ENCODE measurements at regions not wholly inside any gene's neighbourhood (a gene's known extent, or its start where the extent isn't known, plus 50 kb on each side); places are given as distances from the start of the nearest gene placed in this dataset.
A peak's percentile ranks its signal among the peaks of the same experiment; 100 is the strongest.

GRCh38 chr6:14876778-14877613 lies 368.9 kb upstream of the JARID2 start:
- ChIA-PET CTCF (ENCODE audit: unreplicated experiment) (interaction anchor here (0.8 kb wide), 1 partner anchor 14 kb away, joined by 3 read pairs; no protein-coding TSS in a partner anchor), POLR2A (interaction anchor here (0.6 to 0.7 kb wide), 2 partner anchors 46 to 117 kb away, joined by 3 to 4 read pairs; no protein-coding TSS in a partner anchor)
- H2AFZ ChIP-seq (ENCODE audit: low read length): peak overlapping the region; percentile 20; the same call in 1 of the 2 replicates
- no peak for TF ChIP-seq CTCF (conservative IDR thresholded peaks at IDR 0.05; ENCODE audit: low read length)
- no peak for TF ChIP-seq EZH2phosphoT487 (IDR thresholded peaks at IDR 0.05; ENCODE audit: borderline replicate concordance, low read depth, low read length)
- intact Hi-C loops (cut with micrococcal nuclease; ENCODE audit: unreplicated experiment): no loop called here
- no peaks in the 10 kb centered on the region for H3K36me3 ChIP-seq (ENCODE audit: insufficient read depth, low read length)
- H3K79me2 ChIP-seq (ENCODE audit: insufficient read depth, low read depth, low read length): no peaks in the 10 kb centered on the region
- DNase-seq (ENCODE audit: low spot score): peak; percentile 7
- no peaks in the 10 kb centered on the region for H3K9me3 ChIP-seq (ENCODE audit: low read length)
- no peak overlapping the region for H3K27ac ChIP-seq (ENCODE audit: low read depth, low read length, poor library complexity, severe bottlenecking)
- no peaks in the 10 kb centered on the region for H3K9me2 ChIP-seq (ENCODE audit: insufficient read depth, low read length)
- H3K4me2 ChIP-seq (ENCODE audit: low read length): no peak overlapping the region
- peaks cover 8% of the 10 kb centered on the region for H3K4me1 ChIP-seq (ENCODE audit: insufficient read depth, low read length, poor library complexity, severe bottlenecking)
- no peaks in the 10 kb centered on the region for H4K20me1 ChIP-seq (ENCODE audit: insufficient read depth, low read length)
- no peak overlapping the region for H3K4me3 ChIP-seq (ENCODE audit: low read depth, low read length, poor library complexity, severe bottlenecking)
- no TSS peak for BruUV-seq (replicated peaks)

DNA sequence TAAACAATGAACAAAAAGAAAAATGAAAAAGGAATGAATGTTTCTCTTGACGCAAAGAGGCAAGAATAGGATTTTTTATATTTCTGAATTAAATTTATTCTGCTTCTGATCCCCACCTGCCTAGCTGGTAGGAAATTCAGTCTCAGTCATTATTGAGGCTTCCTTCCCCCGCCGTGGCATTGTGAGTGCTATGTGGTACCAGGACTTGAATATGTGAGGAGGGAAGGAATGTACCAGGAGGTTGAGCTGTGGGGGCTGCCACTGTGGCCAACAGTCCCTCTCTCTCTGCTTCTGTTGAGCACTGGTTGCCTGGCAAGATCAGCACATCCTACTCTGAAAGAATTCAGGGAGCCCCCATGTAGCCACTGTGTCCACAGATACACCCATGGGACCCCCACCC lies 368.1 kb upstream of the JARID2 start:
- peaks cover 10% of the 10 kb centered on the region for H3K4me1 ChIP-seq (ENCODE audit: insufficient read depth, low read length, poor library complexity, severe bottlenecking)
- no peaks in the 10 kb centered on the region for H3K9me2 ChIP-seq (ENCODE audit: insufficient read depth, low read length)
- H3K4me2 ChIP-seq (ENCODE audit: low read length): no peak overlapping the region
- H3K27ac ChIP-seq (ENCODE audit: low read depth, low read length, poor library complexity, severe bottlenecking): no peak overlapping the region
- intact Hi-C loops (cut with micrococcal nuclease; ENCODE audit: unreplicated experiment): no loop called here
- H2AFZ ChIP-seq (ENCODE audit: low read length): no peak overlapping the region
- ChIA-PET CTCF (ENCODE audit: unreplicated experiment) (no interaction called here), POLR2A (no interaction called here)
- TF ChIP-seq CTCF (conservative IDR thresholded peaks at IDR 0.05; ENCODE audit: low read length) (no peak), EZH2phosphoT487 (IDR thresholded peaks at IDR 0.05; ENCODE audit: borderline replicate concordance, low read depth, low read length) (no peak)
- no peaks in the 10 kb centered on the region for H3K36me3 ChIP-seq (ENCODE audit: insufficient read depth, low read length)
- no peaks in the 10 kb centered on the region for H3K9me3 ChIP-seq (ENCODE audit: low read length)
- no TSS peak for BruUV-seq (replicated peaks)
- H4K20me1 ChIP-seq (ENCODE audit: insufficient read depth, low read length): no peaks in the 10 kb centered on the region
- DNase-seq (ENCODE audit: low spot score): no peak
- no peaks in the 10 kb centered on the region for H3K79me2 ChIP-seq (ENCODE audit: insufficient read depth, low read depth, low read length)
- no peak overlapping the region for H3K4me3 ChIP-seq (ENCODE audit: low read depth, low read length, poor library complexity, severe bottlenecking)

DNA sequence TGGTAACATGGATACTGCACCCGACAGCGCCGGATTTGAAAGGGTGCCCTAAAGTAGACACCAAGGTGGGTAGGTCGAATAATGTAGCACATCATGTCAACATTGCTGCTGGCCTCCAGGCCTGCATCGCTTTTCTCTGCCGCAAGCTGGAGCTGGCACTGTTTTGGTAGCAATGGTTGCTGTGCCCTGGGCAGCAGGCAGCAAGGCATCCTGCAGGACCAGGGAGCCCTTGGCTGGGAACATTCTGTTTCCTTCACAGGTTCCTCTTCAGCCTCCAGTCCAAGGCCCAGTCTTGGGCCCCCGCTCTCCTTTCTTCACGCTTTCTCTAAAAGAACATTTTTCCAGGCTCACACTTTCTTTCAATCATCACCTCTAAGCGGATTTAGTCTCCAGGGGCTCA lies 365.8 kb upstream of the JARID2 start:
- intact Hi-C loops (cut with micrococcal nuclease; ENCODE audit: unreplicated experiment): no loop called here
- H3K4me3 ChIP-seq (ENCODE audit: low read depth, low read length, poor library complexity, severe bottlenecking): no peak overlapping the region
- H3K4me2 ChIP-seq (ENCODE audit: low read length): no peak overlapping the region
- no peaks in the 10 kb centered on the region for H4K20me1 ChIP-seq (ENCODE audit: insufficient read depth, low read length)
- H3K79me2 ChIP-seq (ENCODE audit: insufficient read depth, low read depth, low read length): no peaks in the 10 kb centered on the region
- no peak for TF ChIP-seq EZH2phosphoT487 (IDR thresholded peaks at IDR 0.05; ENCODE audit: borderline replicate concordance, low read depth, low read length)
- H3K4me1 ChIP-seq (ENCODE audit: insufficient read depth, low read length, poor library complexity, severe bottlenecking): peaks cover 14% of the 10 kb centered on the region
- BruUV-seq (replicated peaks): no TSS peak
- no peaks in the 10 kb centered on the region for H3K36me3 ChIP-seq (ENCODE audit: insufficient read depth, low read length)
- POLR2A ChIA-PET: no interaction called here
- H3K27ac ChIP-seq (ENCODE audit: low read depth, low read length, poor library complexity, severe bottlenecking): no peak overlapping the region
- CTCF ChIA-PET (ENCODE audit: unreplicated experiment): no interaction called here
- H3K9me2 ChIP-seq (ENCODE audit: insufficient read depth, low read length): no peaks in the 10 kb centered on the region
- no peaks in the 10 kb centered on the region for H3K9me3 ChIP-seq (ENCODE audit: low read length)
- DNase-seq (ENCODE audit: low spot score): no peak
- no peak overlapping the region for H2AFZ ChIP-seq (ENCODE audit: low read length)
